WTC11 (cell line): ENCODE measurements at regions not wholly inside any gene's neighbourhood (a gene's known extent, or its start where the extent isn't known, plus 50 kb on each side); places are given as distances from the start of the nearest gene placed in this dataset.

Source experiments
- ATAC-seq: fragments of 200-7000 bp; cut with Tn5 transposase; 2 replicates; pipeline ENCODE4 v1.10.0; 2021; ENCODE audit warnings: mild to moderate bottlenecking, moderate library complexity
- CTCF ChIA-PET: fragments of 300-600 bp; sonication (Branson Sonifier 250); formaldehyde crosslinking; loops from one replicate; lab custom pipeline; 2021; ENCODE audit warnings: antibody characterized with exemption; lab: Charles Lee
- POLR2A ChIA-PET: fragments of 350-600 bp; sonication (Branson Sonifier 250); formaldehyde crosslinking; loops from one replicate; lab custom pipeline; 2021; ENCODE audit warnings: antibody characterized with exemption; lab: Charles Lee
- DNase-seq: peaks from one replicate; pipeline ENCODE4 v3.0.0; 2021; ENCODE audit warnings: low spot score
- H3K27ac Mint-ChIP-seq: 2 replicates; pipeline ENCODE4 v1.8.0; 2021; ENCODE audit warnings: mixed read lengths
- H3K27me3 Mint-ChIP-seq: 2 replicates; pipeline ENCODE4 v1.8.0; 2021; ENCODE audit warnings: low read depth, mild to moderate bottlenecking, moderate library complexity, mixed read lengths
- H3K36me3 Mint-ChIP-seq: 2 replicates; pipeline ENCODE4 v1.8.0; 2021; ENCODE audit warnings: mixed read lengths
- H3K4me1 Mint-ChIP-seq: 2 replicates; pipeline ENCODE4 v1.8.0; 2022; ENCODE audit warnings: mixed read lengths
- H3K4me3 Mint-ChIP-seq: 2 replicates; pipeline ENCODE4 v1.8.0; 2021; ENCODE audit warnings: mild to moderate bottlenecking, moderate library complexity, mixed read lengths
- H3K9me3 Mint-ChIP-seq: 2 replicates; pipeline ENCODE4 v1.8.0; 2021; ENCODE audit warnings: mixed read lengths
- AR ChIP-seq: fragments of 250-450 bp; sonication (Bioruptor Pico); IDR thresholded peaks from 2 replicates; pipeline ENCODE4 v1.9.0; 2021; ENCODE audit warnings: mild to moderate bottlenecking
- ATF2 ChIP-seq: sonication (generic); formaldehyde crosslinking; IDR thresholded peaks from 2 replicates; pipeline ENCODE4 v1.8.1; 2022; ENCODE audit warnings: low read depth, missing genetic modification reagents, borderline replicate concordance
- ATF3 ChIP-seq: sonication (generic); formaldehyde crosslinking; conservative IDR thresholded peaks from 2 replicates; pipeline ENCODE4 v1.8.1; 2022; ENCODE audit warnings: mild to moderate bottlenecking, missing genetic modification reagents
- CREM ChIP-seq: sonication (generic); formaldehyde crosslinking; IDR thresholded peaks from 2 replicates; pipeline ENCODE4 v1.8.1; 2022; ENCODE audit warnings: mild to moderate bottlenecking, missing genetic modification reagents, moderate library complexity
- E2F4 ChIP-seq: sonication (generic); formaldehyde crosslinking; IDR thresholded peaks from 2 replicates; pipeline ENCODE4 v1.8.1; 2022; ENCODE audit warnings: low read depth, mild to moderate bottlenecking, moderate library complexity, missing genetic modification reagents, borderline replicate concordance
- E2F5 ChIP-seq: sonication (generic); formaldehyde crosslinking; IDR thresholded peaks from 2 replicates; pipeline ENCODE4 v1.8.1; 2022; ENCODE audit warnings: mild to moderate bottlenecking, moderate library complexity, missing genetic modification reagents
- ERG ChIP-seq: fragments of 250-450 bp; sonication (Bioruptor Pico); IDR thresholded peaks from 2 replicates; pipeline ENCODE4 v1.8.0; 2021; ENCODE audit warnings: mild to moderate bottlenecking
- ETV6 ChIP-seq: sonication (generic); formaldehyde crosslinking; IDR thresholded peaks from 2 replicates; pipeline ENCODE4 v1.8.1; 2022; ENCODE audit warnings: mild to moderate bottlenecking, missing genetic modification reagents
- FOXJ3 ChIP-seq: sonication (generic); formaldehyde crosslinking; IDR thresholded peaks from 2 replicates; pipeline ENCODE4 v1.9.0; 2021; ENCODE audit warnings: missing genetic modification reagents, mild to moderate bottlenecking, borderline replicate concordance
- FOXK1 ChIP-seq: sonication (generic); formaldehyde crosslinking; IDR thresholded peaks from 2 replicates; pipeline ENCODE4 v1.8.0; 2022; ENCODE audit warnings: mild to moderate bottlenecking, moderate library complexity, missing genetic modification reagents
- GTF2I ChIP-seq: fragments of 250-450 bp; sonication (Bioruptor Pico); conservative IDR thresholded peaks from 2 replicates; pipeline ENCODE4 v1.4.0; 2021; ENCODE audit warnings: mild to moderate bottlenecking
- IRF1 ChIP-seq: sonication (generic); formaldehyde crosslinking; IDR thresholded peaks from 2 replicates; pipeline ENCODE4 v1.8.0; 2023; ENCODE audit warnings: missing genetic modification reagents
- JAZF1 ChIP-seq: fragments of 250-450 bp; sonication (Bioruptor Pico); IDR thresholded peaks from 2 replicates; pipeline ENCODE4 v1.9.0; 2021; ENCODE audit warnings: moderate library complexity, mild to moderate bottlenecking, inconsistent platforms
- NFATC4 ChIP-seq: fragments of 250-450 bp; sonication (Bioruptor Pico); IDR thresholded peaks from 2 replicates; pipeline ENCODE4 v1.9.0; 2021; ENCODE audit warnings: mild to moderate bottlenecking
- OVOL2 ChIP-seq: fragments of 250-450 bp; sonication (Bioruptor Pico); IDR thresholded peaks from 2 replicates; pipeline ENCODE4 v1.9.0; 2021; ENCODE audit warnings: mild to moderate bottlenecking, borderline replicate concordance
- SOX15 ChIP-seq: fragments of 250-450 bp; sonication (Bioruptor Pico); IDR thresholded peaks from 2 replicates; pipeline ENCODE4 v1.9.0; 2021; ENCODE audit warnings: mild to moderate bottlenecking
- SP1 ChIP-seq: sonication (generic); formaldehyde crosslinking; conservative IDR thresholded peaks from 2 replicates; pipeline ENCODE4 v1.8.1; 2022; ENCODE audit warnings: missing genetic modification reagents
- TEAD1 ChIP-seq: sonication (generic); formaldehyde crosslinking; IDR thresholded peaks from 2 replicates; pipeline ENCODE4 v1.8.0; 2022; ENCODE audit warnings: mild to moderate bottlenecking, missing genetic modification reagents
- ZNF138 ChIP-seq: sonication (generic); formaldehyde crosslinking; conservative IDR thresholded peaks from 2 replicates; pipeline ENCODE4 v1.8.1; 2022; ENCODE audit warnings: mild to moderate bottlenecking, moderate library complexity, missing genetic modification reagents
- ZNF532 ChIP-seq: fragments of 250-450 bp; sonication (Bioruptor Pico); IDR thresholded peaks from 2 replicates; pipeline ENCODE4 v1.9.0; 2021; ENCODE audit warnings: mild to moderate bottlenecking, borderline replicate concordance
- ZNF671 ChIP-seq: fragments of 250-450 bp; sonication (Bioruptor Pico); IDR thresholded peaks from 2 replicates; pipeline ENCODE4 v1.8.0; 2021; ENCODE audit warnings: mild to moderate bottlenecking
- ZSCAN18 ChIP-seq: fragments of 250-450 bp; sonication (Bioruptor Pico); IDR thresholded peaks from 2 replicates; pipeline ENCODE4 v2.1.2; 2022; ENCODE audit warnings: mild to moderate bottlenecking, moderate library complexity

- CTCF ChIA-PET: no interaction called here
- POLR2A ChIA-PET: no interaction called here
- TF ChIP-seq JAZF1 (CRISPR knock-in tag) (no peak), FOXJ3 (CRISPR knock-in tag) (no peak), SOX15 (CRISPR knock-in tag) (no peak), SP1 (no peak), NFATC4 (CRISPR knock-in tag) (no peak), AR (CRISPR knock-in tag) (no peak), ATF2 (CRISPR knock-in tag) (no peak), IRF1 (CRISPR knock-in tag) (no peak), GTF2I (CRISPR knock-in tag) (no peak), ZNF671 (CRISPR knock-in tag) (no peak), ATF3 (CRISPR knock-in tag) (no peak), OVOL2 (CRISPR knock-in tag) (no peak), FOXK1 (CRISPR knock-in tag) (no peak)
- Mint-ChIP-seq H3K4me3 (no peak overlapping the region), H3K9me3 (no peaks in the 10 kb centered on the region), H3K27ac (no peak overlapping the region), H3K27me3 (no peaks in the 10 kb centered on the region), H3K36me3 (no peaks in the 10 kb centered on the region), H3K4me1 (no peaks in the 10 kb centered on the region)
- DNase-seq (no peak), ATAC-seq (no peak)
Observed at GRCh38 chr16:64627781-64628180, 494.1 kb downstream of the CDH11 start.

- peak; percentile 89 for ATAC-seq
- peak; percentile 31 for DNase-seq
- H3K9me3 Mint-ChIP-seq: no peaks in the 10 kb centered on the region
- H3K4me3 Mint-ChIP-seq: no peak overlapping the region
- H3K27ac Mint-ChIP-seq: no peak overlapping the region
- ChIA-PET CTCF (no interaction called here), POLR2A (no interaction called here)
- no peaks in the 10 kb centered on the region for H3K36me3 Mint-ChIP-seq
- H3K4me1 Mint-ChIP-seq: no peaks in the 10 kb centered on the region
- no peaks in the 10 kb centered on the region for H3K27me3 Mint-ChIP-seq
- TF ChIP-seq SOX15 (CRISPR knock-in tag) (no peak), E2F4 (no peak), ETV6 (no peak), ZNF532 (CRISPR knock-in tag) (no peak), ZNF671 (CRISPR knock-in tag) (no peak), TEAD1 (CRISPR knock-in tag) (no peak), FOXK1 (CRISPR knock-in tag) (no peak), CREM (CRISPR knock-in tag) (no peak), ERG (CRISPR knock-in tag) (no peak), ZSCAN18 (CRISPR knock-in tag) (no peak), ZNF138 (no peak), E2F5 (CRISPR knock-in tag) (no peak)
Observed at GRCh38 chr16:64627288-64627687, 494.6 kb downstream of the CDH11 start.
